IPS DF 6.9 (cell line): ENCODE measurements at regions not wholly inside any gene's neighbourhood (a gene's known extent, or its start where the extent isn't known, plus 50 kb on each side); places are given as distances from the start of the nearest gene placed in this dataset.

ENCODE experiments used
- DNase-seq: peaks from one replicate; pipeline ENCODE4 v3.0.0-alpha.2; 2013; ENCODE audit warnings: low read depth, low spot score
- H3K27ac ChIP-seq: one replicate; pipeline ENCODE4 v1.5.1; 2013; ENCODE audit warnings: low read length, control low read depth
- H3K27me3 ChIP-seq: 2 replicates; pipeline ENCODE4 v1.6.1; 2013; ENCODE audit warnings: mild to moderate bottlenecking, low read length; ENCODE audit not compliant: control insufficient read depth, insufficient read depth
- H3K36me3 ChIP-seq: 2 replicates; pipeline ENCODE4 v1.6.1; 2013; ENCODE audit warnings: low read length; ENCODE audit not compliant: control insufficient read depth, insufficient read depth
- H3K4me1 ChIP-seq: 2 replicates; pipeline ENCODE4 v1.6.1; 2013; ENCODE audit warnings: low read length; ENCODE audit not compliant: control insufficient read depth, insufficient read depth
- H3K4me3 ChIP-seq: 2 replicates; pipeline ENCODE4 v1.5.1; 2013; ENCODE audit warnings: mild to moderate bottlenecking, low read length
- H3K9me3 ChIP-seq: 2 replicates; pipeline ENCODE4 v1.6.1; 2013; ENCODE audit warnings: low read length, inconsistent platforms; ENCODE audit not compliant: control insufficient read depth, insufficient read depth
- WGBS: extraction: QIAGEN DNeasy Blood & Tissue Kit; methylation state at CpG from one replicate; pipeline ENCODE4 v1.1.7; 2013; ENCODE audit warnings: mixed read lengths, missing lambda C conversion rate; ENCODE audit not compliant: insufficient read length, insufficient coverage; 5-methylcytosine and 5-hydroxymethylcytosine counted together

DNA sequence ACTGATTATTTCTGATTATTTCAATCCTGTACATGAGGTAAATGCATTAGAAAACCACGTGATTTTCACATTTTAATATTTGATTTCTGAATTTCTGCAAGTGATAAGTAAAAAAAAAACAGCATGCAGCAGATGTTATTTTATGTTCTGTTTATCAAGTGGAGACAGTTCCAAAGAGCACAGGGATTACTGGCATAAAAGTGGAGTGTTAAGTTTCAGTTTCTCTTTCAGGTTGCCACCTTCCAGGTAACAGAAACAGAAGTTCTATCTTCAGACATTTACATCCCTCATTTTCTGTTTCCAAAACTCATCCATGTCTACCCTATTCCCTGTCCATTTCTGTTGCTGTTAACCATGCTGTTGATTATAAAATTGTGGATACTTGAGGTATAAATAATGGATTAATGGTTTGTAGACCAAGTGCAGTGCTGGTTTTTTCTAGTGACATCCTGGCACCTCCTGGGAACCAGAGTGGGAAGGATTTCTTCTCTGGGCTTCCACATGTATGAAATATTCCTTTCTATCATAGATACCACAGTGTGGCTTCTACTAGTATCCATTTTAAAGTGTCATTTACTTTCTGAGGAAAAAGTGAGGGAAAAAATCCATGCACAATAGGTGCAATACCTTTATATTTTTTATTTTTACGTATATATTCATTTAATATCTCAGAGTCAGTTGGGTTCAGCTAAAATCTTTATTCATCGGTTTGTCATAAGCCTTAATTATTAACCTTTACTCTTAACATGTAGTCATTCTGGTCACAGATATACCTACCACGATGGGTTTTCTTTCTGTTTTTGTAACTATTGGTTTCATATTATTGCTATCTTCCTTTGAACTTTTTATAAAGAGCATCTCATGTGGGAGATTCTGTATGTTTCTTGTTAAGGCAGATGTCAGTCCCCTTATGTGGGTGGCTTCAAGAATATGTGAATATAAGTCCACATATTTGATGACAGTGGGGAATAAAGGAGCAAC lies 1010.0 kb downstream of the SQOR start:
- H3K36me3 ChIP-seq, result no peaks in the 10 kb centered on the region
- no peaks in the 10 kb centered on the region; the same call in 1 of the 2 replicates for H3K4me1 ChIP-seq
- no CpG with 5 or more reads among the region's 4 CpGs for WGBS
- no peaks in the 10 kb centered on the region for H3K9me3 ChIP-seq
- no peak overlapping the region for H3K27ac ChIP-seq
- no peak overlapping the region for H3K4me3 ChIP-seq
- no peaks in the 10 kb centered on the region for H3K27me3 ChIP-seq
- DNase-seq, result no peak

DNA sequence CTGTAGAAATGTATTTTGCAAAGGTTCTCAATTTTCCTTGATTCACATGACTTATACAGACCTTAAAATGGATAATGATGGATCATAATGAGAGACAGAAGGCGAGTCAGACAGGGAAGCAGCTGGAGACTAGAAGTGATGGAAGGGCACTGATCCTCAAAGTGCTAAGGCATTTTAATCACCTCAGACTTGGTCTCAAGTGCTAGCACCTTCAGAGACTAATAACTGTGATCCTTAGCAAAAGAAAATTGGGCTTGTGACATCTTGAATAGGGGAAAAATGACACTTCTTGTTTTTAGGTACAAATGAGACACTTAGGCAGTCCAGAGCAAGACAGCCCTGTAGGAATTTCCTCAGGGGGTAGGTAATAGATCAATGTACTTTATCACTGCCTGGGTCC lies 1011.7 kb downstream of the SQOR start:
- Histone ChIP-seq H3K4me3 (no peak overlapping the region), H3K27ac (no peak overlapping the region)
- no CpG with 5 or more reads among the region's 1 CpG for WGBS

DNA sequence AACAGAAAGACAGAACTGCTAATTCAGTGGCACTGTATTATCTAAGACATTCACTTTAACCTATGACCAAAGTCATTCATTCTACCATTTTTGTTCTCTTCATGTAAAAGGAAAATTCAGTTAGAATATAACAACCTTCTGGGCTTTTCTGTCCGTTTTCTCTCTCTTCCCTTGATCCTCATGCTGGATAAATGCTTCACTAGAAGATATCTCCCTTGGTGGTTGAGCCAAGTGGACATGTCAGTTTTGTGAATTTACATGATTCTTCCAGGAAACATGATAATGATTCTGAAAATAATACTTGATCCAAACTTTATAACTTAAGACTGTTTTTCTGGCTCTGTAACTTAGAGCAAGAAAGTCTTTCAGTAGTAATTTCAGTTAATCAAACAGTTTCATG lies 1012.2 kb downstream of the SQOR start:
- Histone ChIP-seq H3K27ac (no peak overlapping the region), H3K4me3 (no peak overlapping the region), H3K4me1 (no peaks in the 10 kb centered on the region), H3K27me3 (no peaks in the 10 kb centered on the region), H3K36me3 (no peaks in the 10 kb centered on the region), H3K9me3 (no peaks in the 10 kb centered on the region)
- DNase-seq, result no peak
- WGBS, result no CpG with 5 or more reads among the region's 1 CpG

More for the DNA sequence above, 1011.7 kb downstream of the SQOR start:
- Histone ChIP-seq H3K36me3 (no peaks in the 10 kb centered on the region), H3K27me3 (no peaks in the 10 kb centered on the region), H3K4me1 (no peaks in the 10 kb centered on the region), H3K9me3 (no peaks in the 10 kb centered on the region)
- DNase-seq, result no peak

DNA sequence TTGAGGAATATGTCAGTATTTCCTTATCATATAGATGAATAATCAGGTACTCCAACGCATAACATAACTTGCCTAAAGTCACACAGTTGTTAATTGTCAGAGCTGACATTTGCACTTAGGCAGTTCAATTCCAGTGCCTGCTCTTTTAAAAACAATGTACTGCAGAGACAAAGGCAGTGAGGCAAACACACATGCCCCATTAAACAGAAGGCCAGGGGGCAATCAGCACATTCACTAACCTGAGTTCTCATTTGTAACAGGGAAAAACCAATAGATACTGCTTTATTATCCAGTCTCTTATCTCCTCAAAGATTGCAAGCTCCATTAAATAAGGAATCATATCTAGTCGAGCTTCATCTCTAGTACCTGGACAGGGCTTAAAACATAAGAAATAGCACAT lies 1017.4 kb downstream of the SQOR start:
- Histone ChIP-seq H3K27me3 (no peaks in the 10 kb centered on the region), H3K4me3 (no peak overlapping the region), H3K27ac (no peak overlapping the region), H3K4me1 (no peaks in the 10 kb centered on the region), H3K9me3 (no peaks in the 10 kb centered on the region), H3K36me3 (no peaks in the 10 kb centered on the region)
- no CpG with 5 or more reads among the region's 2 CpGs for WGBS
- no peak for DNase-seq

GRCh38 chr15:46654993-46655392 lies 1020.2 kb downstream of the SQOR start:
- H3K36me3 ChIP-seq, result no peaks in the 10 kb centered on the region
- no CpG with 5 or more reads among the region's 2 CpGs for WGBS
- no peaks in the 10 kb centered on the region for H3K9me3 ChIP-seq
- H3K27ac ChIP-seq, result no peak overlapping the region
- no peak for DNase-seq
- no peak overlapping the region for H3K4me3 ChIP-seq
- H3K4me1 ChIP-seq, result no peaks in the 10 kb centered on the region
- no peaks in the 10 kb centered on the region for H3K27me3 ChIP-seq

DNA sequence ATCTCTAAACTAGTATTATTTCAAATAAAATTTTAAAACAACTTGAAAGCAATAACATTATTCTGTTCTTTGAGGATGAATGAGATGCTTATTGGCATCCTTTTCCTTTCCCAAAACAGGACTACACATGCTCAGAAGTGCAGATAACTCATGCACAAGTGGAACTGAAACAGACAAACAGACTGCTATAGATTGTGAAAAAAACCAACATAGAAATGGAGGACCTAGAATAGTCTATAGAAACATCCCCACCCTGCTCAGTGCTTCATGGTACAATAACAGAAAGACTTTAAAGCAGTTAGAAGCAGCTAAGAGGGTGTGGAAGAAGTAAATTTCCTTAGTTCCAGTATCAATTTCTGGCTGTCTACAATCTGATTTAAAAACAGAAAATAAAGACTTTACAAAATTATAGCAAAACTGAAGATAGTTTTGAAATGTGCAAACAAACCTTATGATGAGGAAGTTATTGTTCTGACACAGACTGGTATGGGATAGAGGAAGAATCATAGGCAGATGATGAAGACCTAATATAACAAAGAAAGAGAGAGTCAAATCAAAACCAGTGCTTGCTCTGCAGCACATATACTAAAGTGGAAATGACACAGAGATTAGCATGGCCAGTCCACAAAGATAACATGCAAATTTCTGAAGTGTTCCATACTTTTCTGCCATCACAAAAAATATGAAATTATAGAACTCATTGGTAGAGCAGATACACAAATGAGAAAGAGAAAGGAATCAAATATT lies 1025.4 kb downstream of the SQOR start:
- Histone ChIP-seq H3K4me1 (no peaks in the 10 kb centered on the region), H3K36me3 (no peaks in the 10 kb centered on the region), H3K9me3 (no peaks in the 10 kb centered on the region), H3K27me3 (no peaks in the 10 kb centered on the region), H3K4me3 (no peak overlapping the region), H3K27ac (no peak overlapping the region)
- DNase-seq, result no peak

GRCh38 chr15:46670258-46670657 lies 1035.4 kb downstream of the SQOR start:
- Histone ChIP-seq H3K9me3 (no peaks in the 10 kb centered on the region), H3K27me3 (no peaks in the 10 kb centered on the region), H3K4me1 (no peaks in the 10 kb centered on the region), H3K27ac (no peak overlapping the region), H3K36me3 (no peaks in the 10 kb centered on the region), H3K4me3 (no peak overlapping the region)
- WGBS, result no CpG with 5 or more reads among the region's 2 CpGs
- no peak for DNase-seq

DNA sequence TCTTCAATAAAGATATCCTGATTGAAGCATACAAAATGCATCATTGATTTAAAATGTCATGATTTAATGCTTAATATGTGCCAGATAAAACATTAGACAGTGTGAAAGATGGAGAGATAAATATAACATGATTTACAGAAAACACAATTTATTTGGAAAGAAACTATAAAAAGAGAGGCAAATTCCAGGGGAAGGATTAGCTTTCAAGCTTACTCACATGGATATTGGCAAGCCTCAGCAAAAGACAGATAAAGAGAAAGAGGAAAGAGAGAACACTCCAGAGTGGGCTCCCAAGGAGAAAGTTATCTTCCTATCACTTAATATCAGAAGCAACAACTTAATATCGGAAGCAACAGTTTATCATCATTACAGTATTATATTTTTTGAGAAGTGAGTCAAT lies 1036.5 kb downstream of the SQOR start:
- no peak overlapping the region for H3K27ac ChIP-seq
- no peaks in the 10 kb centered on the region for H3K27me3 ChIP-seq
- H3K4me3 ChIP-seq, result no peak overlapping the region
- no CpG with 5 or more reads among the region's 1 CpG for WGBS
- no peaks in the 10 kb centered on the region for H3K36me3 ChIP-seq
- H3K4me1 ChIP-seq, result no peaks in the 10 kb centered on the region
- no peaks in the 10 kb centered on the region for H3K9me3 ChIP-seq
- DNase-seq, result no peak

DNA sequence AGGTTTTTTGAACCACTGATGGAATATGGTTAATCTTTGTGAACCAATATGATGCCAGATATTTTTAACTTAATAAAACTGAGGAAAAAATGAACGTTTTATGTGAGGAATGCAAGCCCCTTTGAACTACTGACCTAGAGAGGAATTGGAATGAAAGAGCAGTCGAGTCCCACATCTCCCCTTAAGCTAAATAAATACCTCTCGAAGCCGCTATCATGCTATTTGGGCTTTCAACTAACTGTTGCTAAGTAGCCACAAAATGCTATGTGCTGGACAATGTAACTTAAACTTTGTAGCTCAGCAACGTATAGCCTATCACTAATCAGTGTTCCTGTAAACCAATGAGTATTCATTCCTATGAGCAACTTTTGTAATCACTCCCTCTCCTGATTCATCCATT lies 1037.2 kb downstream of the SQOR start:
- Histone ChIP-seq H3K9me3 (no peaks in the 10 kb centered on the region), H3K27ac (no peak overlapping the region), H3K36me3 (no peaks in the 10 kb centered on the region), H3K4me3 (no peak overlapping the region), H3K4me1 (no peaks in the 10 kb centered on the region), H3K27me3 (no peaks in the 10 kb centered on the region)
- DNase-seq, result no peak
- WGBS, result no CpG with 5 or more reads among the region's 5 CpGs

DNA sequence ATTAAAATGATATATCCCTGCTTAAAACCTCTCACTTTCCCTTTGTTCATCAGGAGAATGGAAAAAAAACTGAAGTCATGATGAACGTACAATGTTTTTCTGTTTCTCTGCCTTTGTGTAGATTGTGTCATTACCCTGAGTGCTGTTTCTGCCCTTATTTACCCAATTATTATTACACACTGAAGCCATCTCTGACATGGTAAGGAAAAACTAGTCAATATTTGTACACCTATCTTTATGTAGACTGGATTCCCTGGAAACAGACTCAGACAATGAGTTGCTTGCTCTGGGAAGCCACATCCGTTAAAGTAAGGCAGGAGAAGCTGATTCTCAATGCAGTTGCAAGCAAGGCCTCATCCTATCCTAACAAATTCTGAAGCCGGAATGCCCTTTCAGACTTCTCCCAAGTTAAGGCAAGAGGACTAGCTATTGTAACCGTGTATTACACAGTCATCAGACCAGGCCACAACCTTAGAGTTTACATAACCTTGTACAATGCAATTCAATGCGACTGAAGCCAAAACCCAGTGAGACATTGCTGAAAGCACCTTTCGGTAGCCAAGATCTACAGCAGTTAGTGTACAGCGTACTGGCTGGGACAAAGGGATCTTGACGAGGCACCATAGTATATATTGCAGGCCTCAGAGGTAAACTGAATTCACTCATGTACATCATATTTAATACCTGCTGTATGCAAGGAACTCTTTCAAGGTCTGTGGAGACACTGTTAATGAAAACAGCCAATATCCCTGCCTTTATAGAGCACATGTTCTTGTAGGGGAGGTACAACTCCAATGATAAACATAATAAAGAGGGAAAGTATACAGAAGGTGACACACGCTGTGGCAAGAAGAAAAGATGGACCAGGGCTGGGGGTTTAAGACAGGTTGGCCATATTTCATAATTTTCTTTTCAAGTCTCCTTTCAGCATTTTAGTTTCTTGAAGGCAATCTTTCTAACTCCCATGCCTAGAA lies 1040.8 kb upstream of the SEMA6D start:
- H3K27me3 ChIP-seq, result no peaks in the 10 kb centered on the region
- no CpG with 5 or more reads among the region's 9 CpGs for WGBS
- H3K4me1 ChIP-seq, result no peaks in the 10 kb centered on the region
- no peaks in the 10 kb centered on the region for H3K9me3 ChIP-seq
- H3K27ac ChIP-seq, result no peak overlapping the region
- DNase-seq, result no peak
- no peak overlapping the region for H3K4me3 ChIP-seq
- no peaks in the 10 kb centered on the region for H3K36me3 ChIP-seq
